Stimulated activated CD4-positive, alpha-beta T cell treated with anti-CD3 and anti-CD28 coated beads, Interleukin-12 subunit alpha, Interleukin-12 subunit beta, amount 100 ng/mL, for 4 hours (primary cell): ENCODE measurements at regions not wholly inside any gene's neighbourhood (a gene's known extent, or its start where the extent isn't known, plus 50 kb on each side); places are given as distances from the start of the nearest gene placed in this dataset.

ENCODE experiments used
- DNase-seq: peaks from one replicate; pipeline ENCODE4 v3.0.0-alpha.2; 2020

GRCh38 chr3:31008994-31009393, 114.5 kb upstream of the GADL1 start:
- no peak for DNase-seq

- no peak for DNase-seq
Observed at GRCh38 chr3:31009881-31010280, 115.4 kb upstream of the GADL1 start.

GRCh38 chr3:31010491-31010890, 116.0 kb upstream of the GADL1 start:
- no peak for DNase-seq

- DNase-seq = no peak
Observed at GRCh38 chr3:31011380-31011779, 116.9 kb upstream of the GADL1 start.

- DNase-seq = no peak
Observed at GRCh38 chr3:31013090-31013489, 118.6 kb upstream of the GADL1 start.

- DNase-seq = no peak
Observed at GRCh38 chr3:31013843-31014242, 119.4 kb upstream of the GADL1 start.

GRCh38 chr3:31014317-31015040, 120.0 kb upstream of the GADL1 start:
- no peak for DNase-seq

- no peak for DNase-seq
Observed at GRCh38 chr3:31016196-31016595, 121.7 kb upstream of the GADL1 start.

GRCh38 chr3:31022716-31023115, 128.3 kb upstream of the GADL1 start:
- DNase-seq = no peak

GRCh38 chr3:31025541-31025940, 131.1 kb upstream of the GADL1 start:
- no peak for DNase-seq

- no peak for DNase-seq
Observed at GRCh38 chr3:31027191-31027761, 132.8 kb upstream of the GADL1 start.

GRCh38 chr3:31027914-31028313, 133.5 kb upstream of the GADL1 start:
- no peak for DNase-seq

- no peak for DNase-seq
Observed at GRCh38 chr3:31028766-31029165, 134.3 kb upstream of the GADL1 start.

GRCh38 chr3:31029706-31030105, 135.2 kb upstream of the GADL1 start:
- no peak for DNase-seq

GRCh38 chr3:31035681-31036080, 141.2 kb upstream of the GADL1 start:
- no peak for DNase-seq

GRCh38 chr3:31038086-31038739, 143.8 kb upstream of the GADL1 start:
- DNase-seq = no peak

GRCh38 chr3:31039145-31039544, 144.7 kb upstream of the GADL1 start:
- no peak for DNase-seq

GRCh38 chr3:31041161-31041978, 146.9 kb upstream of the GADL1 start:
- no peak for DNase-seq

- no peak for DNase-seq
Observed at GRCh38 chr3:31043184-31043819, 148.8 kb upstream of the GADL1 start.

- DNase-seq = no peak
Observed at GRCh38 chr3:31047673-31048072, 153.2 kb upstream of the GADL1 start.

- no peak for DNase-seq
Observed at GRCh38 chr3:31048143-31048542, 153.7 kb upstream of the GADL1 start.

GRCh38 chr3:31050296-31050695, 155.8 kb upstream of the GADL1 start:
- DNase-seq = no peak

GRCh38 chr3:31051226-31051625, 156.8 kb upstream of the GADL1 start:
- no peak for DNase-seq
